Esophagus squamous epithelium (tissue), 5 donors: ENCODE measurements at regions not wholly inside any gene's neighbourhood (a gene's known extent, or its start where the extent isn't known, plus 50 kb on each side); places are given as distances from the start of the nearest gene placed in this dataset.

Source experiments
- DNase-seq: peaks from one replicate; lab custom pipeline; 2025; lab: John Stamatoyannopoulos, UW
- H3K27ac ChIP-seq, 4 donors: fragments of 200-600 bp; sonication (generic); one replicate each; pipeline ENCODE4 v1.5.1; 2016 to 2019; ENCODE audit warnings: mild to moderate bottlenecking in 1 of 4
- H3K27me3 ChIP-seq, 4 donors: fragments of 200-600 bp; sonication (generic); 1 replicate in 3 of 4; 2 replicates in 1 of 4; pipeline versions ENCODE4 v1.5.1 to v1.6.0; 2017 to 2021; ENCODE audit warnings: antibody characterized with exemption in 1 of 4
- H3K36me3 ChIP-seq, 3 donors: fragments of 200-600 bp; sonication (generic); one replicate each; pipeline ENCODE4 v1.5.1; 2016 to 2019
- H3K4me1 ChIP-seq, 3 donors: fragments of 200-600 bp; sonication (generic); one replicate each; pipeline ENCODE4 v1.5.1; 2017 to 2019
- H3K4me3 ChIP-seq, 4 donors: fragments of 200-600 bp; sonication (generic); 1 replicate in 3 of 4; 2 replicates in 1 of 4; pipeline ENCODE4 v1.5.1; 2016 to 2019; ENCODE audit warnings: mild to moderate bottlenecking in 2 of 4, moderate library complexity in 1 of 4
- H3K9me3 ChIP-seq, 3 donors: fragments of 200-600 bp; sonication (generic); one replicate each; pipeline ENCODE4 v1.5.1; 2016 to 2019
- POLR2A ChIP-seq, 4 donors: fragments of 450-650 bp; IDR thresholded peaks; one replicate each; pipeline ENCODE4 v1.6.1; 2017; ENCODE audit warnings: antibody characterized with exemption in 4 of 4, mild to moderate bottlenecking in 4 of 4, moderate library complexity in 3 of 4
- WGBS, 2 donors: methylation state at CpG; one replicate each; pipeline ENCODE4 v1.1.5; 2018; 5-methylcytosine and 5-hydroxymethylcytosine counted together
- intact Hi-C: fragments of 100-400 bp; cut with DNase I; formaldehyde crosslinking; loops from one replicate; pipeline ENCODE4 v1.15.0; 2022
- TF ChIP-seq, protein P1 (sequence below), 6 experiments: fragments of 450-650 bp in 4 of 6; fragments of 200-600 bp in 2 of 6; sonication (generic) in 2 of 6; IDR thresholded peaks; one replicate each; pipeline ENCODE4 v1.5.1; 2016 to 2019; ENCODE audit warnings: antibody characterized with exemption in 6 of 6, mild to moderate bottlenecking in 4 of 6, moderate library complexity in 4 of 6
- donor health status: DM: yes; HTN: yes; CAD: no.

GRCh38 chr2:195367809-195368208 is 289.2 kb upstream of the SLC39A10 start:
- no peak for DNase-seq
- Histone ChIP-seq H3K9me3 (peaks cover 0 to 5% (median 0%) of the 10 kb centered on the region in 3 donors), H3K27ac (no peak overlapping the region), H3K36me3 (no peaks in the 10 kb centered on the region), H3K27me3 (no peaks in the 10 kb centered on the region), H3K4me3 (no peak overlapping the region), H3K4me1 (no peaks in the 10 kb centered on the region)
- intact Hi-C loops: no loop called here
- TF ChIP-seq, protein P1, sequence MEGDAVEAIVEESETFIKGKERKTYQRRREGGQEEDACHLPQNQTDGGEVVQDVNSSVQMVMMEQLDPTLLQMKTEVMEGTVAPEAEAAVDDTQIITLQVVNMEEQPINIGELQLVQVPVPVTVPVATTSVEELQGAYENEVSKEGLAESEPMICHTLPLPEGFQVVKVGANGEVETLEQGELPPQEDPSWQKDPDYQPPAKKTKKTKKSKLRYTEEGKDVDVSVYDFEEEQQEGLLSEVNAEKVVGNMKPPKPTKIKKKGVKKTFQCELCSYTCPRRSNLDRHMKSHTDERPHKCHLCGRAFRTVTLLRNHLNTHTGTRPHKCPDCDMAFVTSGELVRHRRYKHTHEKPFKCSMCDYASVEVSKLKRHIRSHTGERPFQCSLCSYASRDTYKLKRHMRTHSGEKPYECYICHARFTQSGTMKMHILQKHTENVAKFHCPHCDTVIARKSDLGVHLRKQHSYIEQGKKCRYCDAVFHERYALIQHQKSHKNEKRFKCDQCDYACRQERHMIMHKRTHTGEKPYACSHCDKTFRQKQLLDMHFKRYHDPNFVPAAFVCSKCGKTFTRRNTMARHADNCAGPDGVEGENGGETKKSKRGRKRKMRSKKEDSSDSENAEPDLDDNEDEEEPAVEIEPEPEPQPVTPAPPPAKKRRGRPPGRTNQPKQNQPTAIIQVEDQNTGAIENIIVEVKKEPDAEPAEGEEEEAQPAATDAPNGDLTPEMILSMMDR (IDR thresholded peaks at IDR 0.05): no peak
- no peak for TF ChIP-seq POLR2A (IDR thresholded peaks at IDR 0.05)
- 67 to 84% methylated on average over 2 of the region's 2 CpGs for WGBS, 2 donors

GRCh38 chr2:195364015-195364965 is 292.7 kb upstream of the SLC39A10 start:
- intact Hi-C loops: no loop called here
- no peak for TF ChIP-seq POLR2A (IDR thresholded peaks at IDR 0.05)
- TF ChIP-seq, protein P1 (IDR thresholded peaks at IDR 0.05): no peak
- no peaks in the 10 kb centered on the region for H3K36me3 ChIP-seq
- H3K4me1 ChIP-seq: no peaks in the 10 kb centered on the region
- H3K27me3 ChIP-seq: no peaks in the 10 kb centered on the region
- H3K27ac ChIP-seq: peak overlapping the region in 1 of 4 donors; percentile 9
- no peak overlapping the region for H3K4me3 ChIP-seq
- 33 to 34% methylated on average over 4 to 5 of the region's 5 CpGs for WGBS, 2 donors
- DNase-seq: no peak
- H3K9me3 ChIP-seq: peaks cover 0 to 5% (median 0%) of the 10 kb centered on the region in 3 donors

GRCh38 chr2:195363496-195363895 is 293.5 kb upstream of the SLC39A10 start:
- H3K9me3 ChIP-seq: peaks cover 0 to 5% (median 0%) of the 10 kb centered on the region in 3 donors
- 31 to 52% methylated on average over 1 of the region's 1 CpG for WGBS, 2 donors
- H3K4me3 ChIP-seq: no peak overlapping the region
- TF ChIP-seq, protein P1 (IDR thresholded peaks at IDR 0.05): no peak
- TF ChIP-seq POLR2A (IDR thresholded peaks at IDR 0.05): no peak
- H3K4me1 ChIP-seq: no peaks in the 10 kb centered on the region
- intact Hi-C loops: no loop called here
- no peaks in the 10 kb centered on the region for H3K36me3 ChIP-seq
- no peaks in the 10 kb centered on the region for H3K27me3 ChIP-seq
- no peak overlapping the region for H3K27ac ChIP-seq
- no peak for DNase-seq

DNA sequence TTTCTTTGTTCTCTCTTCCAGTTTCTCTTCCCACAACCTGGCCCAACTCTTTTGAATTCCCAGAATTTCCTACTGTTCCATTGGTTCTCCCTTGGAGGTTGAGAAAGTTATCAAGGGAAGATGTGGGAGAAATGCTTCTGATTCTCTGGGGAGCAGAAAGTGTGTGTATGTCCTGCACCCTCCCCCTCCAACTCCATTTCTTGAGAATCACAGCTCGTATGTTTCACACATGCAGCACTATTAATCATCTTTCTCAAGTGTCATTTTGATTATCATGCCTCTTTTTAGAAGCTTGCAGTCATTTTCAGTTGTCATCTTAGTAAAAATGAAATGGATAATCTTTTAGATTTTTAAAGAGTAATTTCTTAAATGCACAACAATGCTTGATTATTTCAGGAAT is 296.8 kb upstream of the SLC39A10 start:
- WGBS, 2 donors: 25 to 33% methylated on average over 1 of the region's 1 CpG
- no peaks in the 10 kb centered on the region for H3K27me3 ChIP-seq
- no peaks in the 10 kb centered on the region for H3K36me3 ChIP-seq
- DNase-seq: no peak
- no peak overlapping the region for H3K4me3 ChIP-seq
- TF ChIP-seq, protein P1 (IDR thresholded peaks at IDR 0.05): no peak
- no peak for TF ChIP-seq POLR2A (IDR thresholded peaks at IDR 0.05)
- H3K27ac ChIP-seq: no peak overlapping the region
- H3K9me3 ChIP-seq: peaks cover 0 to 5% (median 0%) of the 10 kb centered on the region in 3 donors
- no peaks in the 10 kb centered on the region for H3K4me1 ChIP-seq
- intact Hi-C loops: no loop called here

DNA sequence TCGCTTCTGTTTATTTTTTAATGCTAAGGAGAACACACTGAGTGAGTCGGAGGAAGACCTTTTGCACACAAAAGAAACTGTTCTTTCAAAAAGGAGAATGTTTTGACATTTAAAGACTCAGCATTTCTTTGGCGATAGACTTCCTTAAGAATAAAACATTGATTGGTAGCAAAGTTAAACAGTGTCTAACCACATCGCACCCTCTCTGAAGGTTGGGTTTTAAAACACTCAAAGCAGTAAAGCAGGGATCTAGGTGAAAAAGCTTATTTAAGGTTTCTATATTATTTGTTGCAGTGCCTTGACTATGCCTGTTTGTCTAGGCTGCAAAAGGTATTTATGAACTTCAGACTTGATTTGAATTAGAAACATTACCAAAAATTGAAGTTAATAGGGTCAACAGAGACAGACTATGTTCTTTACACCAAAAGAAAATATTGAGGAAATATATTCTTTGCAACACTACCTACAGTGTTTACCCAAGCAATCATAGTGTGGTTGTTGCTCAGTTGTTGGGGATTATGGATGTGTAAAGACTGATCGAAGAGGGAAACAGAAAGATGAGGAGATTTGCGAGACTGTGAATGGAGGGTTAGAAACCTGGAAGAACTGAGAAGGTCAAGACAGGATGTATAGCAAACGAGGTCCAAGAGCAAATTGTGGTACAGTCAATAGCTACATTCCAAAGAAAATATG is 297.8 kb upstream of the SLC39A10 start:
- Histone ChIP-seq H3K27ac (no peak overlapping the region), H3K4me3 (no peak overlapping the region), H3K9me3 (no peaks in the 10 kb centered on the region), H3K4me1 (no peaks in the 10 kb centered on the region), H3K36me3 (no peaks in the 10 kb centered on the region), H3K27me3 (no peaks in the 10 kb centered on the region)
- no peak for DNase-seq
- TF ChIP-seq, protein P1 (IDR thresholded peaks at IDR 0.05): no peak
- TF ChIP-seq POLR2A (IDR thresholded peaks at IDR 0.05): no peak
- intact Hi-C loops: no loop called here
- WGBS, 2 donors: 52 to 61% methylated on average over 7 of the region's 7 CpGs
